ENCODE measurements at regions not wholly inside any gene's neighbourhood (a gene's known extent, or its start where the extent isn't known, plus 50 kb on each side); places are given as distances from the start of the nearest gene placed in this dataset.

GRCh38 chr20:61042506-61043385 is 209.3 kb upstream of the CDH4 start:
- no peak for DNase-seq

- DNase-seq: no peak
Measured at GRCh38 chr20:61043681-61044080, 208.4 kb upstream of the CDH4 start.

GRCh38 chr20:61044499-61044898 is 207.6 kb upstream of the CDH4 start:
- no peak for DNase-seq

- no peak for DNase-seq
Measured at GRCh38 chr20:61045091-61045490, 207.0 kb upstream of the CDH4 start.

- DNase-seq: no peak
Measured at GRCh38 chr20:61045876-61046585, 206.0 kb upstream of the CDH4 start.

GRCh38 chr20:61046721-61047351 is 205.2 kb upstream of the CDH4 start:
- no peak for DNase-seq

- no peak for DNase-seq
Measured at GRCh38 chr20:61047515-61047914, 204.5 kb upstream of the CDH4 start.

GRCh38 chr20:61048302-61048701 is 203.8 kb upstream of the CDH4 start:
- no peak for DNase-seq

GRCh38 chr20:61049684-61050083 is 202.4 kb upstream of the CDH4 start:
- DNase-seq: no peak

- DNase-seq: no peak
Measured at GRCh38 chr20:61050336-61050890, 201.6 kb upstream of the CDH4 start.

GRCh38 chr20:61052195-61052750 is 199.8 kb upstream of the CDH4 start:
- DNase-seq: no peak

GRCh38 chr20:61052776-61053442 is 199.2 kb upstream of the CDH4 start:
- DNase-seq: no peak

GRCh38 chr20:61053487-61053886 is 198.6 kb upstream of the CDH4 start:
- DNase-seq: no peak

GRCh38 chr20:61053889-61054288 is 198.2 kb upstream of the CDH4 start:
- no peak for DNase-seq

GRCh38 chr20:61054411-61054810 is 197.7 kb upstream of the CDH4 start:
- no peak for DNase-seq

GRCh38 chr20:61055180-61056010 is 196.7 kb upstream of the CDH4 start:
- DNase-seq: no peak

GRCh38 chr20:61056116-61056515 is 195.9 kb upstream of the CDH4 start:
- no peak for DNase-seq

- no peak for DNase-seq
Measured at GRCh38 chr20:61056627-61057442, 195.2 kb upstream of the CDH4 start.

GRCh38 chr20:61057443-61058121 is 194.5 kb upstream of the CDH4 start:
- DNase-seq: no peak

- DNase-seq: no peak
Measured at GRCh38 chr20:61061981-61062380, 190.1 kb upstream of the CDH4 start.

Measured in midbrain (tissue), 1 donor.